ENCODE measurements at regions not wholly inside any gene's neighbourhood (a gene's known extent, or its start where the extent isn't known, plus 50 kb on each side); places are given as distances from the start of the nearest gene placed in this dataset.

- TF ChIP-seq CBX8 (IDR thresholded peaks at IDR 0.05; ENCODE audit: borderline replicate concordance, low read depth, low read length) = no peak
Observed at GRCh38 chr7:46494441-46494840, 573.4 kb upstream of the IGFBP3 start (continued).

GRCh38 chr7:46494028-46494427, 573.0 kb upstream of the IGFBP3 start:
- Histone ChIP-seq H4K20me1 (replicated peaks in 1 of 2; ENCODE audit: control insufficient read depth in 1 of 2, insufficient read depth in 2 of 2, low read length in 2 of 2) (no peaks in the 10 kb centered on the region), H2BK15ac (ENCODE audit: low read length) (no peak overlapping the region), H3K27me3 (replicated peaks in 1 of 4; ENCODE audit: control insufficient read depth in 3 of 4, extremely low read depth in 1 of 4, insufficient read depth in 3 of 4, low read length in 3 of 4) (no peaks in the 10 kb centered on the region), H3K27ac (ENCODE audit: low read depth, low read length) (no peak overlapping the region), H2BK20ac (ENCODE audit: low read length) (no peak overlapping the region), H4K91ac (replicated peaks; ENCODE audit: insufficient read length, low read length) (no peak overlapping the region), H2AK5ac (ENCODE audit: low read depth, low read length) (no peak overlapping the region), H3K4me3 (ENCODE audit: extremely low read depth in 1 of 4, insufficient read depth in 2 of 4, low read depth in 3 of 4, low read length in 4 of 4) (no peak overlapping the region), H2BK5ac (ENCODE audit: low read depth, low read length) (no peak overlapping the region), H3K9ac (replicated peaks in 1 of 4; ENCODE audit: extremely low read depth in 1 of 4, low read depth in 3 of 4, low read length in 3 of 4) (no peak overlapping the region), H4K5ac (ENCODE audit: insufficient read length, low read depth, low read length) (no peak overlapping the region), H4K8ac (ENCODE audit: extremely low read depth, insufficient read depth, low read length) (no peak overlapping the region), H2BK12ac (ENCODE audit: low read depth, low read length) (no peak overlapping the region), H3K79me1 (ENCODE audit: low read depth, low read length) (no peaks in the 10 kb centered on the region), H2AFZ (ENCODE audit: low read length) (no peak overlapping the region), H3K56ac (replicated peaks; ENCODE audit: insufficient read length, low read depth, low read length) (no peak overlapping the region), H3K14ac (ENCODE audit: insufficient read length) (no peak overlapping the region), H3K23me2 (ENCODE audit: low read depth, low read length) (no peaks in the 10 kb centered on the region), H2BK120ac (replicated peaks; ENCODE audit: low read depth, low read length) (no peak overlapping the region), H3K9me3 (ENCODE audit: insufficient read depth in 2 of 2, low read depth in 1 of 2, low read length in 1 of 2) (no peaks in the 10 kb centered on the region), H3K4ac (replicated peaks; ENCODE audit: insufficient read length, low read depth, low read length) (no peak overlapping the region), H3K36me3 (ENCODE audit: control insufficient read depth in 2 of 4, insufficient read depth in 4 of 4, low read length in 3 of 4) (no peaks in the 10 kb centered on the region), H3K23ac (ENCODE audit: insufficient read length) (no peak overlapping the region), H3K18ac (ENCODE audit: extremely low read depth, low read length) (no peak overlapping the region), H3K4me2 (ENCODE audit: insufficient read depth in 1 of 2, low read depth in 2 of 2, low read length in 2 of 2) (no peak overlapping the region), H3K79me2 (ENCODE audit: control insufficient read depth in 1 of 2, insufficient read depth in 2 of 2, low read length in 2 of 2) (no peaks in the 10 kb centered on the region), H3K4me1 (replicated peaks in 1 of 4; ENCODE audit: control insufficient read depth in 3 of 4, insufficient read depth in 4 of 4, low read length in 3 of 4) (no peaks in the 10 kb centered on the region)
- DNase-seq (ENCODE audit: low read depth in 1 of 2, low spot score in 2 of 2) (no peak), FAIRE-seq (no peak)
- CTCF ChIA-PET (ENCODE audit: partially characterized antibody) = interaction anchor here (1.0 to 1.1 kb wide), 2 partner anchors 20 to 200 kb away, joined by 3 to 4 read pairs; no protein-coding TSS in a partner anchor
- POLR2A ChIA-PET (ENCODE audit: partially characterized antibody) = no interaction called here
- no peak for TF ChIP-seq KDM1A (IDR thresholded peaks at IDR 0.05; ENCODE audit: borderline replicate concordance, low read length)
- no peak for TF ChIP-seq YY1 (IDR thresholded peaks at IDR 0.05; ENCODE audit: low read depth, low read length)
- TF ChIP-seq CTBP2 (IDR thresholded peaks at IDR 0.05; ENCODE audit: borderline replicate concordance, insufficient read depth, insufficient read length, low read length) = no peak
- TF ChIP-seq CEBPB (IDR thresholded peaks at IDR 0.05; ENCODE audit: low read depth, low read length) = no peak
- no peak for TF ChIP-seq NANOG (IDR thresholded peaks at IDR 0.05; ENCODE audit: insufficient read depth, low read depth, low read length, poor library complexity, severe bottlenecking)
- no peak for TF ChIP-seq SP4 (IDR thresholded peaks at IDR 0.05; ENCODE audit: low read length)
- no peak for TF ChIP-seq FOSL1 (IDR thresholded peaks at IDR 0.05; ENCODE audit: insufficient read depth, low read depth, low read length)
- no peak for TF ChIP-seq HDAC2 (IDR thresholded peaks at IDR 0.05; ENCODE audit: borderline replicate concordance in 1 of 2, low read depth in 2 of 2, low read length in 2 of 2)
- no peak for TF ChIP-seq POU5F1 (IDR thresholded peaks at IDR 0.05; ENCODE audit: low read depth, low read length)
- TF ChIP-seq SIX5 (IDR thresholded peaks at IDR 0.05; ENCODE audit: low read depth, low read length) = no peak
- no peak for TF ChIP-seq SIN3A (conservative IDR thresholded peaks at IDR 0.05 in 1 of 2, IDR thresholded peaks at IDR 0.05 in 1 of 2; ENCODE audit: low read depth in 1 of 2, low read length in 2 of 2)
- no peak for TF ChIP-seq SP1 (IDR thresholded peaks at IDR 0.05; ENCODE audit: low read depth, low read length)
- TF ChIP-seq TEAD4 (IDR thresholded peaks at IDR 0.05; ENCODE audit: low read depth, low read length) = no peak

All from H1 (cell line).